Small intestine (tissue), 7 donors: ENCODE measurements at regions not wholly inside any gene's neighbourhood (a gene's known extent, or its start where the extent isn't known, plus 50 kb on each side); places are given as distances from the start of the nearest gene placed in this dataset.

ENCODE experiments used
- DNase-seq, 2 donors: peaks; one replicate each; pipeline versions ENCODE4 v3.0.0 to v3.0.0-alpha.2; 2013
- FAIRE-seq: peaks from 2 replicates; lab custom pipeline; 2012; peaks lifted over from hg19 to GRCh38; lab: Jason Lieb, UNC
- H3K27ac ChIP-seq, 3 donors: one replicate each; pipeline ENCODE4 v1.5.1; 2013; ENCODE audit warnings: low read length in 2 of 3, mild to moderate bottlenecking in 2 of 3, control low read depth in 1 of 3, inconsistent platforms in 1 of 3, low read depth in 1 of 3, moderate library complexity in 1 of 3
- H3K27me3 ChIP-seq, 3 donors: one replicate each; pipeline ENCODE4 v1.6.1; 2013; ENCODE audit warnings: low read length in 3 of 3, inconsistent platforms in 1 of 3; ENCODE audit not compliant: control insufficient read depth in 3 of 3, insufficient read depth in 3 of 3
- H3K36me3 ChIP-seq, 3 donors: one replicate each; pipeline ENCODE4 v1.6.1; 2013; ENCODE audit warnings: low read length in 3 of 3, inconsistent platforms in 1 of 3, low read depth in 1 of 3, mild to moderate bottlenecking in 1 of 3, moderate library complexity in 1 of 3; ENCODE audit not compliant: control insufficient read depth in 3 of 3, insufficient read depth in 2 of 3
- H3K4me1 ChIP-seq, 3 donors: one replicate each; pipeline ENCODE4 v1.6.1; 2013; ENCODE audit warnings: low read length in 2 of 3, inconsistent platforms in 1 of 3, low read depth in 1 of 3, mild to moderate bottlenecking in 1 of 3, moderate library complexity in 1 of 3; ENCODE audit not compliant: control insufficient read depth in 3 of 3, insufficient read depth in 2 of 3
- H3K4me3 ChIP-seq, 3 donors: one replicate each; pipeline ENCODE4 v1.5.1; 2013; ENCODE audit warnings: low read length in 3 of 3, control low read depth in 1 of 3, inconsistent platforms in 1 of 3, low read depth in 1 of 3, mild to moderate bottlenecking in 1 of 3, moderate library complexity in 1 of 3
- H3K9me3 ChIP-seq, 2 donors: one replicate each; pipeline ENCODE4 v1.6.1; 2013; ENCODE audit warnings: low read depth in 1 of 2, low read length in 1 of 2; ENCODE audit not compliant: control insufficient read depth in 2 of 2, insufficient read depth in 1 of 2
- WGBS, 3 donors: extraction: QIAGEN DNeasy Blood & Tissue Kit; methylation state at CpG; one replicate each; pipeline ENCODE4 v1.1.7; 2013; 5-methylcytosine and 5-hydroxymethylcytosine counted together
- donor health status: healthy with polysubstance abuse.
- donor health status: control.
- donor health status: control.
- donor health status: Bipolar disorder and iron deficiency.
- donor health status: healthy.

- Histone ChIP-seq H3K4me3 (no peak overlapping the region), H3K9me3 (no peaks in the 10 kb centered on the region), H3K27ac (no peak overlapping the region), H3K36me3 (no peaks in the 10 kb centered on the region), H3K27me3 (no peaks in the 10 kb centered on the region), H3K4me1 (no peaks in the 10 kb centered on the region)
- DNase-seq: no peak
- no peak for FAIRE-seq
- WGBS, 3 donors: 62 to 86% (median 77%) methylated on average over 2 of the region's 2 CpGs
These were observed 1158.6 kb downstream of the CDH12 start for GRCh38 chr5:21694567-21694966.

GRCh38 chr5:21693591-21693990 is 1159.6 kb downstream of the CDH12 start:
- Histone ChIP-seq H3K27ac (no peak overlapping the region), H3K4me1 (no peaks in the 10 kb centered on the region), H3K9me3 (no peaks in the 10 kb centered on the region), H3K4me3 (no peak overlapping the region), H3K36me3 (no peaks in the 10 kb centered on the region), H3K27me3 (no peaks in the 10 kb centered on the region)
- no peak for DNase-seq
- no peak for FAIRE-seq

GRCh38 chr5:21689587-21689986 is 1163.6 kb downstream of the CDH12 start:
- Histone ChIP-seq H3K36me3 (no peaks in the 10 kb centered on the region), H3K27ac (no peak overlapping the region), H3K4me3 (no peak overlapping the region), H3K27me3 (no peaks in the 10 kb centered on the region), H3K9me3 (no peaks in the 10 kb centered on the region), H3K4me1 (no peaks in the 10 kb centered on the region)
- WGBS, 3 donors: 65 to 83% (median 74%) methylated on average over 3 of the region's 3 CpGs
- no peak for FAIRE-seq
- DNase-seq: no peak

- Histone ChIP-seq H3K27me3 (no peaks in the 10 kb centered on the region), H3K9me3 (no peaks in the 10 kb centered on the region), H3K36me3 (no peaks in the 10 kb centered on the region), H3K4me3 (no peak overlapping the region), H3K27ac (no peak overlapping the region), H3K4me1 (no peaks in the 10 kb centered on the region)
- FAIRE-seq: no peak
- no peak for DNase-seq
- WGBS, 3 donors: 46 to 74% (median 54%) methylated on average over 1 of the region's 1 CpG
These were observed 1164.5 kb downstream of the CDH12 start for GRCh38 chr5:21688655-21689054.

GRCh38 chr5:21687621-21688020 is 1165.5 kb downstream of the CDH12 start:
- no peaks in the 10 kb centered on the region for H3K36me3 ChIP-seq
- FAIRE-seq: no peak
- WGBS, 3 donors: 60 to 80% (median 72%) methylated on average over 5 of the region's 5 CpGs

GRCh38 chr5:21686706-21687105 is 1166.4 kb downstream of the CDH12 start:
- H3K27ac ChIP-seq: no peak overlapping the region
- DNase-seq (no peak), FAIRE-seq (no peak)
- no peaks in the 10 kb centered on the region for H3K9me3 ChIP-seq
- 84 to 90% (median 87%) methylated on average over 4 of the region's 4 CpGs for WGBS, 3 donors
- no peak overlapping the region for H3K4me3 ChIP-seq
- no peaks in the 10 kb centered on the region for H3K36me3 ChIP-seq
- H3K27me3 ChIP-seq: no peaks in the 10 kb centered on the region
- H3K4me1 ChIP-seq: no peaks in the 10 kb centered on the region

More at GRCh38 chr5:21687621-21688020, 1165.5 kb downstream of the CDH12 start:
- Histone ChIP-seq H3K4me1 (no peaks in the 10 kb centered on the region), H3K27ac (no peak overlapping the region), H3K4me3 (no peak overlapping the region), H3K9me3 (no peaks in the 10 kb centered on the region), H3K27me3 (no peaks in the 10 kb centered on the region)
- DNase-seq: no peak

GRCh38 chr5:21685522-21685921 is 1167.6 kb downstream of the CDH12 start:
- Histone ChIP-seq H3K4me3 (no peak overlapping the region), H3K4me1 (no peaks in the 10 kb centered on the region), H3K27ac (no peak overlapping the region), H3K36me3 (no peaks in the 10 kb centered on the region), H3K27me3 (no peaks in the 10 kb centered on the region), H3K9me3 (no peaks in the 10 kb centered on the region)
- FAIRE-seq (no peak), DNase-seq (no peak)
- 86 to 93% (median 92%) methylated on average over 4 of the region's 4 CpGs for WGBS, 3 donors

GRCh38 chr5:21684992-21685391 is 1168.2 kb downstream of the CDH12 start:
- DNase-seq: no peak
- H3K27me3 ChIP-seq: no peaks in the 10 kb centered on the region
- no peak for FAIRE-seq
- no peaks in the 10 kb centered on the region for H3K9me3 ChIP-seq
- WGBS, 3 donors: 0 to 31% (median 2%) methylated on average over 1 of the region's 1 CpG
- H3K27ac ChIP-seq: no peak overlapping the region
- no peaks in the 10 kb centered on the region for H3K4me1 ChIP-seq
- H3K4me3 ChIP-seq: no peak overlapping the region
- H3K36me3 ChIP-seq: no peaks in the 10 kb centered on the region

GRCh38 chr5:21681911-21682310 is 1171.2 kb downstream of the CDH12 start:
- Histone ChIP-seq H3K4me3 (no peak overlapping the region), H3K27ac (no peak overlapping the region), H3K4me1 (no peaks in the 10 kb centered on the region), H3K36me3 (no peaks in the 10 kb centered on the region), H3K9me3 (no peaks in the 10 kb centered on the region), H3K27me3 (no peaks in the 10 kb centered on the region)
- FAIRE-seq (no peak), DNase-seq (no peak)
- WGBS, 3 donors: 50 to 75% (median 61%) methylated on average over 2 of the region's 2 CpGs
